ENCODE measurements at regions not wholly inside any gene's neighbourhood (a gene's known extent, or its start where the extent isn't known, plus 50 kb on each side); places are given as distances from the start of the nearest gene placed in this dataset.

DNA sequence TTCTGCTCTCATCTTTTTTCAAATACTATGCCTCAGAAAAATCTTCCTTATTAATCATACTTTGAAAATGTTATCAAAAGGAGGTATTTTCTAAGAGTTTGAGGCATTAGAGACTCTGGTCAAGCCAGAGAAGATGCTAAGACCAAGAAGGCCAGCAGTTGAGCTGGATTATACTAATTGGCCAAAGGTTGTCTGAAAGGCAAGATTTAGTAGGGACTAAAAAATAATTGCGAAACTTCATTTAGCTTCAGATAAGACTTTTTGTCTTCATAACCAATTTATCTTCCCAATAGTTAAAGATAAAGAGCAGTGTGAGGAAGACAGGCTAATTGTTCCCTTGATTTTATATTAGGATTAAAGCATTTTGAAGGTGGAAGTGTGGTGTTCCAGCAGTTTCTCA is 1412.4 kb upstream of the PCDH7 start:
- no peaks in the 10 kb centered on the region for H3K4me1 ChIP-seq
- no peak for TF ChIP-seq EP300 (IDR thresholded peaks at IDR 0.05)
- TF ChIP-seq POLR2A (IDR thresholded peaks at IDR 0.05), result no peak
- TF ChIP-seq POLR2AphosphoS5 (IDR thresholded peaks at IDR 0.05), result no peak
- TF ChIP-seq, protein P1, sequence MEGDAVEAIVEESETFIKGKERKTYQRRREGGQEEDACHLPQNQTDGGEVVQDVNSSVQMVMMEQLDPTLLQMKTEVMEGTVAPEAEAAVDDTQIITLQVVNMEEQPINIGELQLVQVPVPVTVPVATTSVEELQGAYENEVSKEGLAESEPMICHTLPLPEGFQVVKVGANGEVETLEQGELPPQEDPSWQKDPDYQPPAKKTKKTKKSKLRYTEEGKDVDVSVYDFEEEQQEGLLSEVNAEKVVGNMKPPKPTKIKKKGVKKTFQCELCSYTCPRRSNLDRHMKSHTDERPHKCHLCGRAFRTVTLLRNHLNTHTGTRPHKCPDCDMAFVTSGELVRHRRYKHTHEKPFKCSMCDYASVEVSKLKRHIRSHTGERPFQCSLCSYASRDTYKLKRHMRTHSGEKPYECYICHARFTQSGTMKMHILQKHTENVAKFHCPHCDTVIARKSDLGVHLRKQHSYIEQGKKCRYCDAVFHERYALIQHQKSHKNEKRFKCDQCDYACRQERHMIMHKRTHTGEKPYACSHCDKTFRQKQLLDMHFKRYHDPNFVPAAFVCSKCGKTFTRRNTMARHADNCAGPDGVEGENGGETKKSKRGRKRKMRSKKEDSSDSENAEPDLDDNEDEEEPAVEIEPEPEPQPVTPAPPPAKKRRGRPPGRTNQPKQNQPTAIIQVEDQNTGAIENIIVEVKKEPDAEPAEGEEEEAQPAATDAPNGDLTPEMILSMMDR (IDR thresholded peaks at IDR 0.05), result no peak
- no peaks in the 10 kb centered on the region for H3K27me3 ChIP-seq
- no peak overlapping the region for H3K27ac ChIP-seq
- no peak overlapping the region for H3K4me3 ChIP-seq
- H3K9me3 ChIP-seq, result no peaks in the 10 kb centered on the region
- DNase-seq, result no peak
- ATAC-seq (ENCODE audit: low FRiP score in 2 of 2), result no peak
- 88 to 100% methylated on average over 1 of the region's 1 CpG for WGBS, 2 donors
- H3K36me3 ChIP-seq, result no peaks in the 10 kb centered on the region

DNA sequence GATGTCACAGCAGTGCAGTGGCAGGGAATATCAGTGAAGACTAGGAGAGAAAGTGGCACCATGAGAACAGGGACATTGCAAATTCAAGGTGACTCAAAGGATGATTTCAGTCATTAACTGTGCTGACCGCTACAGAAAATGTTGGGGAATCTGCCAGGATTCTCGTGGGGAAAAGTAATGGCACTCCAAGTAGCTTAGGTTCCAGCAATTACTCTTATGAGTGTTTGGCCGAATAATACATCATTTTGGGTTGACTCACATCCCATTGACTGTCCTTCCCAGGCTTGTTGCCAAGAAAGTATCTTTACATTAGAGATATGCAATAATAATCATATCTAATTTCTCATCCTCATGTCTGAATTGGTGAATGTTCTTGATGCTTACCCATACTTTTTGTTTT is 1411.1 kb upstream of the PCDH7 start:
- Histone ChIP-seq H3K36me3 (no peaks in the 10 kb centered on the region), H3K4me3 (no peak overlapping the region), H3K27me3 (no peaks in the 10 kb centered on the region), H3K4me1 (no peaks in the 10 kb centered on the region), H3K9me3 (no peaks in the 10 kb centered on the region), H3K27ac (no peak overlapping the region)
- DNase-seq (no peak), ATAC-seq (ENCODE audit: low FRiP score in 2 of 2) (no peak)
- WGBS, 2 donors, result 65 to 76% methylated on average over 3 of the region's 3 CpGs
- TF ChIP-seq, protein P1 (IDR thresholded peaks at IDR 0.05), result no peak
- TF ChIP-seq POLR2AphosphoS5 (IDR thresholded peaks at IDR 0.05) (no peak), EP300 (IDR thresholded peaks at IDR 0.05) (no peak), POLR2A (IDR thresholded peaks at IDR 0.05) (no peak)

DNA sequence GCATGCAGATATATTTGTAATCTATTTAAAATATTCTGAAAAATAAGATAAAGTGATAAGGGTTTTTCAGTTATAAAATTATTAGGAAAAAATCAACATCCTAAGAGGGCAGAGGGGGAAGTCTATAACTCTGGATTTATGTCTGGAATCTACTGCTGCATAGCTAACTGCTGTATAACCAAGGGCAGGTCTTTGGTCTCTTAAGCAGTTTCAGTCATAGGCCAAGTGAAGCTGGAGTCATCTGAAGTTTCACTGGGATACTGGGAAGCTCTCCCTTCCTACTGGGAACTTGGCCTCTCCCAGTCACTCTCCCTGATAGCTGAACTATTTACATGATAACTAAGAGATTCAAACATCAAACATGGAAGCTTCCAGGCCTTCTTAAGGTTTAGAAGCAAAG is 1409.9 kb upstream of the PCDH7 start:
- no peak for ATAC-seq (ENCODE audit: low FRiP score in 2 of 2)
- H3K36me3 ChIP-seq, result no peaks in the 10 kb centered on the region
- H3K9me3 ChIP-seq, result no peaks in the 10 kb centered on the region
- TF ChIP-seq POLR2A (IDR thresholded peaks at IDR 0.05) (no peak), POLR2AphosphoS5 (IDR thresholded peaks at IDR 0.05) (no peak), EP300 (IDR thresholded peaks at IDR 0.05) (no peak)
- TF ChIP-seq, protein P1 (IDR thresholded peaks at IDR 0.05), result no peak
- no peak overlapping the region for H3K4me3 ChIP-seq
- no peaks in the 10 kb centered on the region for H3K27me3 ChIP-seq
- no peaks in the 10 kb centered on the region for H3K4me1 ChIP-seq
- no peak overlapping the region for H3K27ac ChIP-seq
- no peak for DNase-seq

DNA sequence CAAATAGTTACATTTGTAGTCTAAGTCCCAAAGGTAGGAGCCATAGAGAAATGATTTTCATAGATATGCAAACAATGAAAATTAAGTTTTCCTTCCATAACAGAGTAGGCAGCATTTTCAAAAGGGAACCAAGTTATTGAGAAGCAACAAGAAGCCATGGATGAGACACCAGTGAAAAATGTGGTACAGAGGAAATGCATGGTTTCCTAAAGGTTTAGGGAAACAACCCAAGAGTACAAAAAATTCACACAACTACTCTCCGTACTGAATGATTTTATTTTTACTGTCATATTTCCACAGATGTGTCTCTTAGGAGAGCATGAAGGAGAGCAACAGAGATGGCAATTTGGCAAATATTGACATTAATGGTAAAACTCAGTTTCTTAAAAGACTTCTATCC is 1408.9 kb upstream of the PCDH7 start:
- H3K4me3 ChIP-seq, result no peak overlapping the region
- H3K9me3 ChIP-seq, result no peaks in the 10 kb centered on the region
- no peaks in the 10 kb centered on the region for H3K4me1 ChIP-seq
- DNase-seq (no peak), ATAC-seq (ENCODE audit: low FRiP score in 2 of 2) (no peak)
- no peaks in the 10 kb centered on the region for H3K27me3 ChIP-seq
- no peak overlapping the region for H3K27ac ChIP-seq
- no peaks in the 10 kb centered on the region for H3K36me3 ChIP-seq
- TF ChIP-seq EP300 (IDR thresholded peaks at IDR 0.05) (no peak), POLR2AphosphoS5 (IDR thresholded peaks at IDR 0.05) (no peak), POLR2A (IDR thresholded peaks at IDR 0.05) (no peak)
- TF ChIP-seq, protein P1 (IDR thresholded peaks at IDR 0.05), result no peak
- whole genome bisulfite sequencing, 2 donors, result 50 to 61% methylated on average over 1 of the region's 1 CpG

DNA sequence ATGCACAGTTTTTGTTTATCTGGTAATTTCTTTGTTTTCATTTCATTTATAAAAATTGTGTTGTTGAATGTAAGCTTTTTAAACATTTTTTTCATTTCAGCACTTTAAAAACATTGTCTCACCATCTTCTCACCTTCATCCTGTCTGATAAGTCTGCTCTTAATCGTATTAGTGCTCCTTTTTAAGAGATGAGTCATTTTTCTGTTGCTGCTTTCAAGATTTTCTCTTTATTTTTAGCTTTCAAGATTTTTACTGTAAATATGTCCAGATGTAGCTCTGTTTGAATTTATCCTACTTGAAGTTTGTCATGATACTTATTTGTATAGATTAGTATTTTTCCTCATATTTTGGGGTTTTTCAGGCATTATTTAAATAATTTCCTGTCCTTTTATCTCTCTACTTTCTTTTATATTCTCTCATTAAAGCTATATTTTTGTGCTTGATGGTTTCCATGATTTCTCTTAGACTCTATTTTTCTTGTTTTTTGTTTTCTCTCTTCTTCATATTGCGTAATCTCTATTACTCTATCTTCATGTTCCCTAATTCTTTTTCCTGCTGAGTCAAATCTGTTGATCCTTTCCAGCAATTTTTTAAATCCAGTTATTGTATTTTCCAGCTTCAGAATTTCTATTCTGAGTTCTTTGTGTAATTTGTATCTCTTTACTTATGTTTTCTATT is 1400.4 kb upstream of the PCDH7 start:
- H3K27ac ChIP-seq, result no peak overlapping the region
- DNase-seq (no peak), ATAC-seq (ENCODE audit: low FRiP score in 2 of 2) (no peak)
- H3K4me1 ChIP-seq, result no peaks in the 10 kb centered on the region
- H3K36me3 ChIP-seq, result no peaks in the 10 kb centered on the region
- H3K9me3 ChIP-seq, result no peaks in the 10 kb centered on the region
- H3K27me3 ChIP-seq, result no peaks in the 10 kb centered on the region
- H3K4me3 ChIP-seq, result no peak overlapping the region
- WGBS, 2 donors, result 82 to 83% methylated on average over 2 of the region's 2 CpGs
- TF ChIP-seq EP300 (IDR thresholded peaks at IDR 0.05) (no peak), POLR2AphosphoS5 (IDR thresholded peaks at IDR 0.05) (no peak), POLR2A (IDR thresholded peaks at IDR 0.05) (no peak)
- TF ChIP-seq, protein P1 (IDR thresholded peaks at IDR 0.05), result no peak
